ENCODE measurements at regions not wholly inside any gene's neighbourhood (a gene's known extent, or its start where the extent isn't known, plus 50 kb on each side); places are given as distances from the start of the nearest gene placed in this dataset.

DNA sequence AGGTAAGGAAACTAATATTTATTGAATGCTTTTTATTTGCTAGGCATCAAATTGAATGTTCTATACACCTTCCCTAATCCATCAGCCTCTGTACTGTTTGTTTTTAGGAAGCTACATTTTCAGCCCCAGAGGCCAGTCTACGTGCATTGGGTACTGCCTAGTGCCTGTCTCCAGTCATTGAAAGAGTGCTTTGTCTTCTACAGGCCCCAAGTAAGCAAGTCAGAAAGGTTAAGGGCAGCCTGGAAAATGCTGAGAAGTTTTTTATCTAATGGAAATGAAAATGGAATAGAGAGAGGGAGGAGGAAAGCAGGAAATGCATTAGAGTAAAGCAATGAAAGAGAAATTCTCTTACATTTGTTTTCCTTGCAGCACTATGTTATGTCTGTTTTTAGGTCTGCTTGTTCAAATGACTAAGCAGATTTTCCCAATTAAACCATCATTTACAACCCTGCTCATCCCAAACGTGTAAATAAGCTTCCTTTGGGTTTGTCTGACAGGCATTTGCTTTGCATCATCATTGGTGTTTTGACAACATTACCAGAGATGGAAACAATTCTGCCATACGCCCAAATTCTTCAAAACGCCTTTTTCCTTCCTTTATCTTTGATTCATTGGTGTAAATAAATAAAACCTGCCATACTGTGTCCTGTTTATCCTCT is 116.0 kb upstream of the GOT2 start:
- H2AFZ ChIP-seq (ENCODE audit: low read depth), result no peak overlapping the region
- no peaks in the 10 kb centered on the region for H3K27me3 ChIP-seq (ENCODE audit: insufficient read depth)
- no peak overlapping the region for H3K27ac ChIP-seq (ENCODE audit: low read depth in 2 of 2, low read length in 1 of 2)
- CTCF ChIA-PET, result interaction anchor here (1.2 to 3.9 kb wide), 2 partner anchors 37 to 197 kb away, joined by 4 to 15 read pairs; no protein-coding TSS in a partner anchor
- no peak overlapping the region for H3K4me3 ChIP-seq (ENCODE audit: low read depth in 2 of 2, low read length in 1 of 2)
- H3K79me2 ChIP-seq (ENCODE audit: insufficient read depth), result no peaks in the 10 kb centered on the region
- no peaks in the 10 kb centered on the region for H3K4me1 ChIP-seq (ENCODE audit: control insufficient read depth in 1 of 2, insufficient read depth in 2 of 2, low read depth in 1 of 2, low read length in 1 of 2)
- H3K36me3 ChIP-seq (replicated peaks in 1 of 2; ENCODE audit: control insufficient read depth in 1 of 2, insufficient read depth in 2 of 2, low read length in 1 of 2), result no peaks in the 10 kb centered on the region
- WGBS (ENCODE audit: low lambda C conversion rate), result 13% methylated on average over 4 of the region's 4 CpGs
- H3F3A ChIP-seq (replicated peaks; ENCODE audit: insufficient read depth), result no peaks in the 10 kb centered on the region
- no peaks in the 10 kb centered on the region for H3K9me3 ChIP-seq
- no peak overlapping the region for H3K4me2 ChIP-seq
- TF ChIP-seq EZH2phosphoT487 (IDR thresholded peaks at IDR 0.05; ENCODE audit: borderline replicate concordance, low read depth) (no peak), TEAD4 (IDR thresholded peaks at IDR 0.05; ENCODE audit: borderline replicate concordance, insufficient read depth) (no peak), POLR2AphosphoS5 (IDR thresholded peaks at IDR 0.05; ENCODE audit: low read depth, low read length) (no peak), RAD21 (IDR thresholded peaks at IDR 0.05; ENCODE audit: low read length) (no peak), FOXJ3 (CRISPR knock-in tag; IDR thresholded peaks at IDR 0.05) (no peak), MXI1 (IDR thresholded peaks at IDR 0.05; ENCODE audit: low read depth, low read length) (no peak), RCOR1 (IDR thresholded peaks at IDR 0.05; ENCODE audit: low read length) (no peak), GATA2 (CRISPR knock-in tag; IDR thresholded peaks at IDR 0.05) (no peak), TCF12 (IDR thresholded peaks at IDR 0.05) (no peak), NRF1 (IDR thresholded peaks at IDR 0.05; ENCODE audit: low read depth, low read length) (no peak), GABPA (IDR thresholded peaks at IDR 0.05; ENCODE audit: low read depth) (no peak), FOXM1 (IDR thresholded peaks at IDR 0.05; ENCODE audit: low read depth) (no peak), YY1 (IDR thresholded peaks at IDR 0.05; ENCODE audit: low read depth) (no peak), RFX5 (IDR thresholded peaks at IDR 0.05; ENCODE audit: low read length) (no peak)
- TF ChIP-seq, protein P1, sequence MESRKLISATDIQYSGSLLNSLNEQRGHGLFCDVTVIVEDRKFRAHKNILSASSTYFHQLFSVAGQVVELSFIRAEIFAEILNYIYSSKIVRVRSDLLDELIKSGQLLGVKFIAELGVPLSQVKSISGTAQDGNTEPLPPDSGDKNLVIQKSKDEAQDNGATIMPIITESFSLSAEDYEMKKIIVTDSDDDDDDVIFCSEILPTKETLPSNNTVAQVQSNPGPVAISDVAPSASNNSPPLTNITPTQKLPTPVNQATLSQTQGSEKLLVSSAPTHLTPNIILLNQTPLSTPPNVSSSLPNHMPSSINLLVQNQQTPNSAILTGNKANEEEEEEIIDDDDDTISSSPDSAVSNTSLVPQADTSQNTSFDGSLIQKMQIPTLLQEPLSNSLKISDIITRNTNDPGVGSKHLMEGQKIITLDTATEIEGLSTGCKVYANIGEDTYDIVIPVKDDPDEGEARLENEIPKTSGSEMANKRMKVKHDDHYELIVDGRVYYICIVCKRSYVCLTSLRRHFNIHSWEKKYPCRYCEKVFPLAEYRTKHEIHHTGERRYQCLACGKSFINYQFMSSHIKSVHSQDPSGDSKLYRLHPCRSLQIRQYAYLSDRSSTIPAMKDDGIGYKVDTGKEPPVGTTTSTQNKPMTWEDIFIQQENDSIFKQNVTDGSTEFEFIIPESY (IDR thresholded peaks at IDR 0.05; ENCODE audit: borderline replicate concordance, low read depth), result no peak
- TF ChIP-seq, protein P2, sequence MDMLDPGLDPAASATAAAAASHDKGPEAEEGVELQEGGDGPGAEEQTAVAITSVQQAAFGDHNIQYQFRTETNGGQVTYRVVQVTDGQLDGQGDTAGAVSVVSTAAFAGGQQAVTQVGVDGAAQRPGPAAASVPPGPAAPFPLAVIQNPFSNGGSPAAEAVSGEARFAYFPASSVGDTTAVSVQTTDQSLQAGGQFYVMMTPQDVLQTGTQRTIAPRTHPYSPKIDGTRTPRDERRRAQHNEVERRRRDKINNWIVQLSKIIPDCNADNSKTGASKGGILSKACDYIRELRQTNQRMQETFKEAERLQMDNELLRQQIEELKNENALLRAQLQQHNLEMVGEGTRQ (IDR thresholded peaks at IDR 0.05; ENCODE audit: borderline replicate concordance, low read depth, low read length), result no peak
- TF ChIP-seq, protein P3, sequence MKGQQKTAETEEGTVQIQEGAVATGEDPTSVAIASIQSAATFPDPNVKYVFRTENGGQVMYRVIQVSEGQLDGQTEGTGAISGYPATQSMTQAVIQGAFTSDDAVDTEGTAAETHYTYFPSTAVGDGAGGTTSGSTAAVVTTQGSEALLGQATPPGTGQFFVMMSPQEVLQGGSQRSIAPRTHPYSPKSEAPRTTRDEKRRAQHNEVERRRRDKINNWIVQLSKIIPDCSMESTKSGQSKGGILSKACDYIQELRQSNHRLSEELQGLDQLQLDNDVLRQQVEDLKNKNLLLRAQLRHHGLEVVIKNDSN (IDR thresholded peaks at IDR 0.05; ENCODE audit: borderline replicate concordance, low read depth), result no peak
- TF ChIP-seq, protein P4, sequence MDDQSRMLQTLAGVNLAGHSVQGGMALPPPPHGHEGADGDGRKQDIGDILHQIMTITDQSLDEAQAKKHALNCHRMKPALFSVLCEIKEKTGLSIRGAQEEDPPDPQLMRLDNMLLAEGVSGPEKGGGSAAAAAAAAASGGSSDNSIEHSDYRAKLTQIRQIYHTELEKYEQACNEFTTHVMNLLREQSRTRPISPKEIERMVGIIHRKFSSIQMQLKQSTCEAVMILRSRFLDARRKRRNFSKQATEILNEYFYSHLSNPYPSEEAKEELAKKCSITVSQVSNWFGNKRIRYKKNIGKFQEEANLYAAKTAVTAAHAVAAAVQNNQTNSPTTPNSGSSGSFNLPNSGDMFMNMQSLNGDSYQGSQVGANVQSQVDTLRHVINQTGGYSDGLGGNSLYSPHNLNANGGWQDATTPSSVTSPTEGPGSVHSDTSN (IDR thresholded peaks at IDR 0.05), result no peak
- TF ChIP-seq, protein P5, sequence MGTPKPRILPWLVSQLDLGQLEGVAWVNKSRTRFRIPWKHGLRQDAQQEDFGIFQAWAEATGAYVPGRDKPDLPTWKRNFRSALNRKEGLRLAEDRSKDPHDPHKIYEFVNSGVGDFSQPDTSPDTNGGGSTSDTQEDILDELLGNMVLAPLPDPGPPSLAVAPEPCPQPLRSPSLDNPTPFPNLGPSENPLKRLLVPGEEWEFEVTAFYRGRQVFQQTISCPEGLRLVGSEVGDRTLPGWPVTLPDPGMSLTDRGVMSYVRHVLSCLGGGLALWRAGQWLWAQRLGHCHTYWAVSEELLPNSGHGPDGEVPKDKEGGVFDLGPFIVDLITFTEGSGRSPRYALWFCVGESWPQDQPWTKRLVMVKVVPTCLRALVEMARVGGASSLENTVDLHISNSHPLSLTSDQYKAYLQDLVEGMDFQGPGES (IDR thresholded peaks at IDR 0.05; ENCODE audit: low read depth, low read length), result no peak
- TF ChIP-seq, protein P6, sequence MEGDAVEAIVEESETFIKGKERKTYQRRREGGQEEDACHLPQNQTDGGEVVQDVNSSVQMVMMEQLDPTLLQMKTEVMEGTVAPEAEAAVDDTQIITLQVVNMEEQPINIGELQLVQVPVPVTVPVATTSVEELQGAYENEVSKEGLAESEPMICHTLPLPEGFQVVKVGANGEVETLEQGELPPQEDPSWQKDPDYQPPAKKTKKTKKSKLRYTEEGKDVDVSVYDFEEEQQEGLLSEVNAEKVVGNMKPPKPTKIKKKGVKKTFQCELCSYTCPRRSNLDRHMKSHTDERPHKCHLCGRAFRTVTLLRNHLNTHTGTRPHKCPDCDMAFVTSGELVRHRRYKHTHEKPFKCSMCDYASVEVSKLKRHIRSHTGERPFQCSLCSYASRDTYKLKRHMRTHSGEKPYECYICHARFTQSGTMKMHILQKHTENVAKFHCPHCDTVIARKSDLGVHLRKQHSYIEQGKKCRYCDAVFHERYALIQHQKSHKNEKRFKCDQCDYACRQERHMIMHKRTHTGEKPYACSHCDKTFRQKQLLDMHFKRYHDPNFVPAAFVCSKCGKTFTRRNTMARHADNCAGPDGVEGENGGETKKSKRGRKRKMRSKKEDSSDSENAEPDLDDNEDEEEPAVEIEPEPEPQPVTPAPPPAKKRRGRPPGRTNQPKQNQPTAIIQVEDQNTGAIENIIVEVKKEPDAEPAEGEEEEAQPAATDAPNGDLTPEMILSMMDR (IDR thresholded peaks at IDR 0.05), result no peak
- DNase-seq, result no peak
- H4K20me1 ChIP-seq (ENCODE audit: insufficient read depth), result no peaks in the 10 kb centered on the region
- no peak overlapping the region for H3K9ac ChIP-seq
- H3K9me2 ChIP-seq, result no peaks in the 10 kb centered on the region
- POLR2A ChIA-PET, result no interaction called here

All from SK-N-SH (cell line).